Astrocyte (in vitro differentiated cells and primary cell): ENCODE measurements at regions not wholly inside any gene's neighbourhood (a gene's known extent, or its start where the extent isn't known, plus 50 kb on each side); places are given as distances from the start of the nearest gene placed in this dataset.

Experiments
- CTCF ChIP-seq: IDR thresholded peaks from 2 replicates; pipeline ENCODE4 v1.5.1; 2011; ENCODE audit warnings: low read depth, mild to moderate bottlenecking, inconsistent platforms, low read length, moderate library complexity; ENCODE audit not compliant: insufficient read depth
- EZH2 ChIP-seq: IDR thresholded peaks from 2 replicates; pipeline ENCODE4 v1.6.1; 2012; ENCODE audit warnings: mild to moderate bottlenecking, low read length, inconsistent platforms; ENCODE audit not compliant: insufficient read depth

- TF ChIP-seq CTCF (no peak), EZH2 (no peak)
Measured at GRCh38 chr2:205865905-205866441, 183.7 kb downstream of the NRP2 start.
